GDM1 (cell line): ENCODE measurements at regions not wholly inside any gene's neighbourhood (a gene's known extent, or its start where the extent isn't known, plus 50 kb on each side); places are given as distances from the start of the nearest gene placed in this dataset.
"Not testable (repeated sequence)": the region's sequence is repeated elsewhere in the genome, so short reads cannot be mapped to it uniquely, and the experiment has no call there.

Experiments
- DNase-seq: peaks from one replicate; lab custom pipeline; 2025; lab: John Stamatoyannopoulos, UW

DNA sequence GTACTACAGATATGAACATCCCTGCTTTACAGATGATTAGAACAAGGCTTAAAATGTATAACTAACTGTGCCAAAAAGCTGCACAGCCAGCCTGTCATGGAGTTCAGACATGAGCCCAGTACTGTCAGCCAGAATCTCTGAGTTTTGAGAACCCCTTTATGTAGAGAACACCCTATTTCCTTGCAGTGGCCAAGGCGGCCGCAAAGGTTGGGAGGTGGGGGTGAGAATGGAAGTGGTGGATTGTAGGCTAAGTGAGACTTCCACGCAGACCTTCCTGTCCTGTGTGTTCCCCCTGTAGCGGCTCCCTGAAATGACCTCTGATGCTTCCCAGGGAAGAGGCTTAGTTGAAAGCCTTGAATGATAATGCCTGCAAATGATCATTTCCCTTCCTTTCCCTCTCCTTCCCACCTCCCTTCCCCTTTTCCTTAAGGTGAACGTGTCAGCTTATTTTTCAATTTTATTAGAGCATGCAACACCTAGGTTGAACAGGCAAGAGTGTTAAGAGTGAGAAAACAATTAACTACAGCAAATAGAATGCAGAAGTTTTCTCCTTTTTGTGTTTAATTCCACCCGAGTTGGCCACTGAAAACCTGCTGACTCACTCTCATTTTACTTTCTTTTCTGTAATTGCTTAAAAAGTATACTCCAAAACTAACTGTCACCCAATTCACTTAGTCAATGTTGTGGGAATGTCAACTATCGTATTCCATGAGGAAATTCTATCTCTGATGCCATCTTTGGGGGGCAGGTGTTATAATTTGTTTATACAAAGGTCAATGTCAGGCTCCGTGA lies 167.0 kb upstream of the EDNRB start:
- peak; percentile 33 for DNase-seq

DNA sequence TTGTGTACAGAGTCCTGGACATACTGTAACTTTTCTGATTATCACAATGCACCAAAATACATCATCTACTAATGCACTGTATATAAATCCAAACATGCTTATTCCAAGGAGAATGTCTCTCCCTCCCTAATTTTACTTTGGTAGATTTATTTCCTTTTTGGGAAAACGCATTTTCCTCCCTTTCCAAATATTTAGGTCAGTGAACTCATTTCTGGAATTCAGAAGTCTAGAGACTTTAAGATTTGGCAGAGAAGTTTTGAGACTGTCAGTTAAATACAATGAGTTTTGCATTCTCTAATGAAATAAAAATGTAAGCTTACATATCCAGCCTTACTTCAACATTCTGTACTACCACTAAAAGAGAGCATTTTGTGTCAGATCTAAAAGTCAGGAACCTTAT lies 165.8 kb upstream of the EDNRB start:
- no peak for DNase-seq

DNA sequence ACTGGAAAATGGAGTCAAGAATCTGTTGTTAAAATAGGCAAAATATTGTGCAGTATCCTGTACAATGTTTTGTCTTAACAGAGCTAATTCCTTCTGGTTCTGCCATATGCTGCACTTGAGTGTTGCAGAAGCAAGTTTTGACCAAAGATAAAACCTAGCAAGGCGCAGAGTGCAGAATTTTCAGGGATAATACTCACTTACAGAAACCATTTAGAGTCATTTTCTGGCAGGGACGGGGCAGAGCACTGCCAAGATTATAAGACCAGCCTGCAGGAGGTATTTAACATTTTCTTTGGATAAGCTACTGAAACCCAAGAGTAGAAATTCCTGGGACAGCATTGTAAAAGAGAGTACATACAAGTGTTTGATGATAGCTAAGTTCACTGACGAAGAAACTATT lies 159.5 kb upstream of the EDNRB start:
- no peak for DNase-seq

GRCh38 chr13:78067290-78067689 lies 148.7 kb upstream of the EDNRB start:
- no peak for DNase-seq

DNA sequence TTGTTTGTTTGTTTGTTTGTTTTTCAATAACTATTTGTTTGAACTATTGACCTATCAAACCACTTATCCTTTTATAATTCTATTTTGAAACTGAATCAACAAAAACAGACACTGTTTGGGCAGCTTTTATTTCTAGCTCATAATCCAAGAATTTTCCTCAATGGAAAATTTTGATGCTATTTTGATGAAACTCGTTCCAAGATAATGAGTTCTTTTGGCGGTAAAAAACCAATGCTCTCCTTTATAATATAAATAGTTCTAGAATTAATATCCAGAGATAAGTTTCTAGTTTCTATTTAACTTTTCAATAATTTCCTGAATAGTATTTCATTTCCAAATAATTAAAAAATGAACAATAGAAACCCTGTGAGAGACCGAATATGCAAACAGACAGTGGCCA lies 146.5 kb upstream of the EDNRB start:
- DNase-seq: no peak

DNA sequence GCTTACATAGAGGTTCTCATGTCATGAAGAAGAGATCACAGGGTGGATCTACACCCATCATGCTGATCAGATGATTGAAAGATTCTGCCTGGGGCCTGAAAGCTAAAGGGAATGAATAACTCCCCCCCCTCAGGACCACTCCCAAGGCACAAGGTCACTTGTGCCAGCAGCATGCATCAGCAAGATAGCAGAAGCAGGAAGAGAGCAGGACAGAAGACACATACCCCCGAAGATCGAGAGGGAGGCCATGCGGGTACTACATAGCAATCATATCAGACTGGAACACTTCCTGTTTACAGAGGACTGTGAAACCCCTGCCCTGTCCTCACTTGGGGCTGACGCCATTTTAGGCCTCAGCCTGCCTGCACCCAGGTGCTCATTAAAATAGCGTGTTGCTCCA lies 143.2 kb upstream of the EDNRB start:
- DNase-seq: no peak

DNA sequence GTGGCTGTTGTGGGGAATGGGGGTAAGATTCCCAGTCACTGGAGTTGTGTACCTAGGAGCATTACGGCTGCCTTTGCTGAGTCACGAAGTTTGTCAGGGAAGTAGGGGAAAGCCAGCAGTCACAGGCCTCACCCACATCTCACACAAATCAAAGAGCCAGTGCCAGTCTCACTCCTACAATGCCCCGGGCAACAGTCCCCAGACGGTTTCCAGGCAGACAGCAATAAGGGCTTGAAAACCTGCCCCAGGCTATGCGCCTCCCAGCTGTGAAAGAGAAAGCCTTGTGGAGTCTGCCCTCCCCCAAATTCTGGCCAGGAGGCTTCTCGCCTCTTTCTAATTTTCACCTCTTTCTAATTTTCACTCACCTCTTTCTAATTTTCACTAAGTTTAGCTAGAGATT lies 142.3 kb upstream of the EDNRB start:
- DNase-seq: no peak

GRCh38 chr13:78056865-78057264 lies 138.2 kb upstream of the EDNRB start:
- not testable (repeated sequence) for DNase-seq

DNA sequence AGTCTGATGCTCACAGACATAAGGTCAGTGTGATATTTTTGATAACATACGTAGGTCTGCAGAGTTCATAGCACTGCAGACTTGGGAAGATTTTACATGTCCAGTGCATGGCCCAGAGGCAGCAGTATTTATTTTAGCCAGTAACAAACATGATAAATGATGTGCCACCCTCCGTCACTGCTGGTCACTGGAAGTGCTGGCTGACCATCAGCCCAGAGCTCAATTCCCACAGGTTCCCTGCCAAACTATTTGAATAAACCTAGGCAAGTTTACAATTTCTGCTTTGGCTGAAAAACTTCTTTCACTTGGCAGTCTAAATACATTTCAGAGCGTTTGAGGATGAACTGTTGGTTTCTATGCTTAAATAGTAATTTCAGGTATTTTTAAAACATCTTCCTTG lies 135.5 kb upstream of the EDNRB start:
- no peak for DNase-seq

DNA sequence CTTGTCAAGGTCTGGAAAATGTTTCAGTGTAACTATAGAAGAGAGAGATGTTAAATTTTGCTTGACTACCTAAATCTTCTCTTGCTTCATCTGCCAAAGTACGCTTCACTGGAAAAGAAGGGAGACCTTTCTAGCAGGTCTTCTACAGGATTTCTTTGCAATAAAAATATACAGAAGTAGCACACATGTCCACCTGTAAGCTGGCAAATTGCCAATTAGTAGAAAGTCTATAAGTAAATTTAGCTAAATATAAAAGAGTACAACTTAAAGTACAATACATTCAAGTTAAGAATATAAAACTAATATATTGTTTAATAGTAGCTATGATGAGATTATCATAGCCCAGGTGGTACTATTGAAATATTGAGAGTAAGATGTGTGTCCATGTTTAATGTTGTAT lies 128.5 kb upstream of the EDNRB start:
- DNase-seq: no peak

DNA sequence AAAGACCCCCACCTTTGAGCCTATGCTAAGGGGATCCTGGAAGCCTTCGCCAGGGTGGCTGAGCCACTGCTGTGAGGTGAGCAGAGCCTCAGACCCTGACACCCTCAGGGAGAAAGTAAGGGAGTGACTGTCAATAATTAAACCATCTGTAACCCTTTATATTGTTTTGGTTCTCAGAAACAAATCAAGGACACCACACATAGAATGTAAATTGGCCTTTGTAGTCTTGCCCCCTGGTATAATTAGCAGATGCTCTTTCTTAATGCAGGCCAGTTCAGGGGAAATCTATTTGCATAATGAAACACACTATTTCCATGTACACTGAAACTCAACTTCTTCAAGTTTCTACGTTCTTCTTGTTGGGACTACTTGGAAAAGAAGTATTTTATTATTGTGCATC lies 127.7 kb upstream of the EDNRB start:
- no peak for DNase-seq

- DNase-seq: no peak
Measured at GRCh38 chr13:78045916-78046315, 127.3 kb upstream of the EDNRB start.

- not testable (repeated sequence) for DNase-seq
Measured at GRCh38 chr13:78041366-78041765, 122.7 kb upstream of the EDNRB start.

DNA sequence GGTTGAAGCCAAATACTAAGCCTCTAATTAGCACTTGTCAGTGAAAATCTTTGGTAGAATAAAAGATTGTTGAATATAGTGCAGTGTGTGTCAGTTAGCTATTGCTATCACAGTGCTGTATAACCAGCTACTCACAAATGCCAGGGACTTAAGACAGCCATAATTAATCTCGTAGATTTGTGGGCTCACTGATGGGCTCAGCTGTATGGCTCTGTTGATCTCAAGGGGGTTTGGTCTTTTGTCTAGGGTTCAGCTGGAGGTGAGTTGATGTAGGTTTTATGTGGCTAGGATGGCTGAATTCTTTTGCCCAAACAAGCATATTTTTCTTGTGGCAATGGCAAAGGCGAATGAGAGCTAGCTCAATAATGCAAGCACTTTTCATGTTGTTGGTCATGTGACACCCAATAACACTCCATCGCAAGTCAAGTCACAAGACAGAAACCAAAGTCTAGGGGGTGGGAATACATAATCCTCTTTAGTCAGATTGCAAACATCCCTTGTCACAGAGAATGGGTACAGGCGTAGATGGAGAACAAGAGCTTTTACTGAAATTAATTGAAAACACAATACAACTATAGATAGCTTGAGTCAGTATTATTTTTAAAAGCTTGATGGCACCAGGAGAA lies 121.7 kb upstream of the EDNRB start:
- DNase-seq: no peak

GRCh38 chr13:78036841-78037240 lies 118.2 kb upstream of the EDNRB start:
- DNase-seq: no peak

DNA sequence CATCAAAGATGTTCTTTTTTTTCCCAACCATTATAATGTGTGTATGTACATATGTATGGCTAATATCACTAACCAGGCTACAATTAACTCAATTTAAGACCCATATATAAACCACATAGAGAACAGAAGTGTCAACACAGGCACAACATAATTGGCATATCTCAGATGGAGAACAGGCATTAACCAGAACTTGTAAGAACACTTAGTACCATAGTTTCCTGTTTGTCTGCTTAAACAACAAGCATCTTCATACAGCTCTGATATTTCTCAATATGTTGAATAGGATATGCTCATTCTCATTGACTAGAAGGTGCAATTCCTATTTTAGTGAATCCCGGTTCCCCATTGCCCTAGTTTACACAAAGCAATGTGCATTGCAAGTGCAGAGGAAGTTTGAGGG lies 116.9 kb upstream of the EDNRB start:
- no peak for DNase-seq

- DNase-seq: no peak
Measured at GRCh38 chr13:78033509-78033908, 114.9 kb upstream of the EDNRB start.

GRCh38 chr13:78032132-78032531 lies 113.5 kb upstream of the EDNRB start:
- no peak for DNase-seq

DNA sequence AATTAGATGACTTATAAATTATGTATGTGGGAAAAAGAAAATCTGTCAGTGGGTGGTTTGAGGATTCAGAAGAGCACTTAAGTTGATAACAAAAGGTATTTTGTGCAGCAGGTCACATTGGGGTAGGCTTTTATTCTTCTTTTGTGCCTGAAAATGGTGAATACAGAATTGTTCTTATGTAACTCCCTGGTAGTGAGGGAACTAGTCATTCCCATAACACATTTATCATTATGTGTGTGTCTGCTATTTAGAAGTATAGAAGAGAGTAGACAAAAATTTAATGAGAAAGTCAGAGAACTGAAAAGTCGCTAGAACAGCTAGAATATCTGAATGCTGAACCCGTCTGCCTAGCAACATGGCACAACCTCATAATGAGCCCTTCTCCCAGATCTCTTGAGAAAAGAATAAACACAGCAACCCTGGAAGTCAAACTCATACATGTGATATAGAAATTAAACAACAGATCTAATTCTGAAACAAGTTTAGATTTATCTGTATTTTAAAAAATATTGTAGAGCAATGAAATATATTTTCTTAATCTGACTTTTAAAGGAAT lies 111.8 kb upstream of the EDNRB start:
- DNase-seq: no peak

DNA sequence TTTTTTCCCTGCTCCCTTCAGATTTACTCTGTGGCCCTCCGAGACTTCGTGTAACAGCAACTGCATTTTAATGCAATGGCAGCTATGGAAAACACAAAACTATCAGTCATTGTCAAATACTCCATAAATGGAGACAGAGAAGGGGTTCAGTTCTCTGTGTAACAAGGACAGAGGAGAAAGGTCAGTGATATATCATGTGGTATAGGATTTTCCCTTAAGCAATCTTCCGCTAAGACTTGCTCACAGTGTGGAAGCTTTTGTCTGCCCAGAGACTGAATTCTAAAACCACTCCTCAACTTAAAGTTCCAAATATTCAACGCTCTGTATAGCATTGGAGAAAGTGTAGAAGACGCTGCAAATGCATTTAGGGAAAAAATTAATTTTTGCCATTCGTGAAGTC lies 111.3 kb upstream of the EDNRB start:
- DNase-seq: no peak

- DNase-seq: no peak
Measured at GRCh38 chr13:78028960-78029359, 110.3 kb upstream of the EDNRB start.

DNA sequence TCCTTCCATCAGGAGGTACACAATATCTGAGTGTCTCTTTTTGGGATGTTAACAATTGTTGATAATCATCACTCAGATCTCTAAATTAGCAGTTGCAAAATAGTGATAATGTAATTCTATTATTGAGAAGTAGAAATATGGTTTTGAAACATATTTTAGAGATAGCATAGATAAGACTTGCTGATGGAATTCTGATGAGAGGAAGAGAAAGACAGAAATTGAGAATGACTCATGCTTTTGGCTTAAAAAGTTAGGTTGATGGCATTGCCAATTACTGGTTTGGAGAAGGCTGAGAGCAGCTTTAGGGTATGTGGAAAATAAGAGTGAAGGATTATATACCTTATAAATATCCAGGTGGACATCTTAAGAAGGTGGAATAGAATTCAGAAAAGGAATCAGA lies 106.4 kb upstream of the EDNRB start:
- no peak for DNase-seq

GRCh38 chr13:78022164-78022877 lies 103.7 kb upstream of the EDNRB start:
- peak; percentile 36 for DNase-seq
